ENCODE measurements at regions not wholly inside any gene's neighbourhood (a gene's known extent, or its start where the extent isn't known, plus 50 kb on each side); places are given as distances from the start of the nearest gene placed in this dataset.

- no peak for TF ChIP-seq CTCF (IDR thresholded peaks at IDR 0.05; ENCODE audit: low read depth, low read length)
- H3K4me3 ChIP-seq (replicated peaks in 1 of 2; ENCODE audit: low read depth in 2 of 2, low read length in 2 of 2): no peak overlapping the region
- DNase-seq (ENCODE audit: low read depth in 2 of 2): no peak
These were observed 107.1 kb upstream of the MSX2 start for GRCh38 chr5:174617285-174617684.

- H3K4me3 ChIP-seq (replicated peaks in 1 of 2; ENCODE audit: low read depth in 2 of 2, low read length in 2 of 2): no peak overlapping the region
- no peak for DNase-seq (ENCODE audit: low read depth in 2 of 2)
- TF ChIP-seq CTCF (IDR thresholded peaks at IDR 0.05; ENCODE audit: low read depth, low read length): no peak
These were observed 106.5 kb upstream of the MSX2 start for GRCh38 chr5:174617910-174618309.

GRCh38 chr5:174618589-174618988 is 105.8 kb upstream of the MSX2 start:
- no peak for DNase-seq (ENCODE audit: low read depth in 2 of 2)
- no peak overlapping the region for H3K4me3 ChIP-seq (replicated peaks in 1 of 2; ENCODE audit: low read depth in 2 of 2, low read length in 2 of 2)
- no peak for TF ChIP-seq CTCF (IDR thresholded peaks at IDR 0.05; ENCODE audit: low read depth, low read length)

GRCh38 chr5:174622067-174622466 is 102.3 kb upstream of the MSX2 start:
- no peak for DNase-seq (ENCODE audit: low read depth in 2 of 2)
- H3K4me3 ChIP-seq (replicated peaks in 1 of 2; ENCODE audit: low read depth in 2 of 2, low read length in 2 of 2): no peak overlapping the region
- TF ChIP-seq CTCF (IDR thresholded peaks at IDR 0.05; ENCODE audit: low read depth, low read length): no peak

- DNase-seq (ENCODE audit: low read depth in 2 of 2): no peak
- no peak for TF ChIP-seq CTCF (IDR thresholded peaks at IDR 0.05; ENCODE audit: low read depth, low read length)
- no peak overlapping the region for H3K4me3 ChIP-seq (replicated peaks in 1 of 2; ENCODE audit: low read depth in 2 of 2, low read length in 2 of 2)
These were observed 101.4 kb upstream of the MSX2 start for GRCh38 chr5:174623018-174623417.

GRCh38 chr5:174623433-174624019 is 100.9 kb upstream of the MSX2 start:
- no peak for DNase-seq (ENCODE audit: low read depth in 2 of 2)
- H3K4me3 ChIP-seq (replicated peaks in 1 of 2; ENCODE audit: low read depth in 2 of 2, low read length in 2 of 2): no peak overlapping the region
- no peak for TF ChIP-seq CTCF (IDR thresholded peaks at IDR 0.05; ENCODE audit: low read depth, low read length)

Measured in cardiac fibroblast (primary cell).